ENCODE measurements at regions not wholly inside any gene's neighbourhood (a gene's known extent, or its start where the extent isn't known, plus 50 kb on each side); places are given as distances from the start of the nearest gene placed in this dataset.

DNA sequence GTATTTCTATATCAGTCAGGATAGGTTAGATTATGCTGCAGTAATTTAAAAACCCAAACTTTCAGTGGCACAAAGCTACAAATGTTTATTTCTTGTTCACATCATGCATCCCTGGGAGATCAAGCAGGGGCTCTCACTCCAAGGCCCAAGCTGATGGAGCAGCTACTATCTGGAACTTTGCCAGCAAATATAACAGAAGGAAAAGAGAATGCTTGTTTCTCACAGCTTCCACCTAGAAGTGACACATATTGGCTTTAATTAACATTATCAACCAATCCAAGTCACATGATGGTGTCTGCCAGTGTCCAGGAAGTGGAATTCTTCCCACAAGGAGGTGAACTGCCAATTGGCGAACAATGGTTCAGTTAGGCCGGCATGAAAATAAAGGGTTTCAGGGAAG is 306.9 kb downstream of the BCL11A start:
- TF ChIP-seq POLR2A (IDR thresholded peaks at IDR 0.05; ENCODE audit: low read length) (no peak), GATA1 (IDR thresholded peaks at IDR 0.05; ENCODE audit: low read depth, low read length) (no peak)
